ENCODE measurements at regions not wholly inside any gene's neighbourhood (a gene's known extent, or its start where the extent isn't known, plus 50 kb on each side); places are given as distances from the start of the nearest gene placed in this dataset.

- no peaks in the 10 kb centered on the region for H3K36me3 ChIP-seq (ENCODE audit: low read depth)
- no peaks in the 10 kb centered on the region for H3K27me3 ChIP-seq (ENCODE audit: insufficient read depth, low read depth)
- BruUV-seq (replicated peaks), result no TSS peak
- H3K9me3 ChIP-seq (ENCODE audit: insufficient read depth, low read depth), result no peaks in the 10 kb centered on the region
- H3K4me3 ChIP-seq, result no peak overlapping the region
- intact Hi-C loops (cut with micrococcal nuclease; ENCODE audit: unreplicated experiment), result no loop called here
- POLR2A ChIA-PET (ENCODE audit: unreplicated experiment), result no interaction called here
- no peaks in the 10 kb centered on the region for H3K79me2 ChIP-seq (ENCODE audit: low read depth)
- CTCF ChIA-PET, result no interaction called here
- no peak for TF ChIP-seq CTCF (conservative IDR thresholded peaks at IDR 0.05)
- TF ChIP-seq EZH2 (IDR thresholded peaks at IDR 0.05; ENCODE audit: low read depth), result no peak
- H3K27ac ChIP-seq, result no peak overlapping the region
- no peaks in the 10 kb centered on the region for H3K9me2 ChIP-seq (ENCODE audit: insufficient read depth)
- no peak overlapping the region for H3K4me2 ChIP-seq
- H3F3A ChIP-seq (ENCODE audit: insufficient read depth, low read depth), result no peaks in the 10 kb centered on the region
- H3K4me1 ChIP-seq (replicated peaks; ENCODE audit: insufficient read depth), result no peaks in the 10 kb centered on the region
- no peak overlapping the region for H2AFZ ChIP-seq
- no peaks in the 10 kb centered on the region for H4K20me1 ChIP-seq (ENCODE audit: insufficient read depth)
- DNase-seq, result no peak
Measured at GRCh38 chr18:22268641-22269128, 99.3 kb downstream of the GATA6 start.

GRCh38 chr18:22267697-22268096, 98.3 kb downstream of the GATA6 start:
- Histone ChIP-seq H3K79me2 (ENCODE audit: low read depth) (no peaks in the 10 kb centered on the region), H3K9me2 (ENCODE audit: insufficient read depth) (no peaks in the 10 kb centered on the region), H3K36me3 (ENCODE audit: low read depth) (no peaks in the 10 kb centered on the region), H3K27ac (no peak overlapping the region), H3K4me1 (replicated peaks; ENCODE audit: insufficient read depth) (no peaks in the 10 kb centered on the region), H3K4me2 (no peak overlapping the region), H3K27me3 (ENCODE audit: insufficient read depth, low read depth) (no peaks in the 10 kb centered on the region), H2AFZ (no peak overlapping the region), H3K4me3 (no peak overlapping the region), H3K9me3 (ENCODE audit: insufficient read depth, low read depth) (no peaks in the 10 kb centered on the region), H4K20me1 (ENCODE audit: insufficient read depth) (no peaks in the 10 kb centered on the region), H3F3A (ENCODE audit: insufficient read depth, low read depth) (no peaks in the 10 kb centered on the region)
- ChIA-PET CTCF (no interaction called here), POLR2A (ENCODE audit: unreplicated experiment) (no interaction called here)
- DNase-seq, result no peak
- BruUV-seq (replicated peaks), result no TSS peak
- TF ChIP-seq EZH2 (IDR thresholded peaks at IDR 0.05; ENCODE audit: low read depth) (no peak), CTCF (conservative IDR thresholded peaks at IDR 0.05) (no peak)
- intact Hi-C loops (cut with micrococcal nuclease; ENCODE audit: unreplicated experiment), result no loop called here

- BruUV-seq (replicated peaks), result no TSS peak
- H3K4me2 ChIP-seq, result no peak overlapping the region
- no peaks in the 10 kb centered on the region for H3K79me2 ChIP-seq (ENCODE audit: low read depth)
- intact Hi-C loops (cut with micrococcal nuclease; ENCODE audit: unreplicated experiment), result no loop called here
- POLR2A ChIA-PET (ENCODE audit: unreplicated experiment), result no interaction called here
- CTCF ChIA-PET, result no interaction called here
- H3K36me3 ChIP-seq (ENCODE audit: low read depth), result no peaks in the 10 kb centered on the region
- DNase-seq, result no peak
- no peaks in the 10 kb centered on the region for H3K9me2 ChIP-seq (ENCODE audit: insufficient read depth)
- H4K20me1 ChIP-seq (ENCODE audit: insufficient read depth), result no peaks in the 10 kb centered on the region
- TF ChIP-seq CTCF (conservative IDR thresholded peaks at IDR 0.05) (no peak), EZH2 (IDR thresholded peaks at IDR 0.05; ENCODE audit: low read depth) (no peak)
- no peaks in the 10 kb centered on the region for H3F3A ChIP-seq (ENCODE audit: insufficient read depth, low read depth)
- H3K9me3 ChIP-seq (ENCODE audit: insufficient read depth, low read depth), result no peaks in the 10 kb centered on the region
- no peak overlapping the region for H2AFZ ChIP-seq
- no peaks in the 10 kb centered on the region for H3K27me3 ChIP-seq (ENCODE audit: insufficient read depth, low read depth)
- H3K27ac ChIP-seq, result no peak overlapping the region
- H3K4me3 ChIP-seq, result no peak overlapping the region
- no peaks in the 10 kb centered on the region for H3K4me1 ChIP-seq (replicated peaks; ENCODE audit: insufficient read depth)
Measured at GRCh38 chr18:22267225-22267624, 97.8 kb downstream of the GATA6 start.
